ENCODE measurements at regions not wholly inside any gene's neighbourhood (a gene's known extent, or its start where the extent isn't known, plus 50 kb on each side); places are given as distances from the start of the nearest gene placed in this dataset.

DNA sequence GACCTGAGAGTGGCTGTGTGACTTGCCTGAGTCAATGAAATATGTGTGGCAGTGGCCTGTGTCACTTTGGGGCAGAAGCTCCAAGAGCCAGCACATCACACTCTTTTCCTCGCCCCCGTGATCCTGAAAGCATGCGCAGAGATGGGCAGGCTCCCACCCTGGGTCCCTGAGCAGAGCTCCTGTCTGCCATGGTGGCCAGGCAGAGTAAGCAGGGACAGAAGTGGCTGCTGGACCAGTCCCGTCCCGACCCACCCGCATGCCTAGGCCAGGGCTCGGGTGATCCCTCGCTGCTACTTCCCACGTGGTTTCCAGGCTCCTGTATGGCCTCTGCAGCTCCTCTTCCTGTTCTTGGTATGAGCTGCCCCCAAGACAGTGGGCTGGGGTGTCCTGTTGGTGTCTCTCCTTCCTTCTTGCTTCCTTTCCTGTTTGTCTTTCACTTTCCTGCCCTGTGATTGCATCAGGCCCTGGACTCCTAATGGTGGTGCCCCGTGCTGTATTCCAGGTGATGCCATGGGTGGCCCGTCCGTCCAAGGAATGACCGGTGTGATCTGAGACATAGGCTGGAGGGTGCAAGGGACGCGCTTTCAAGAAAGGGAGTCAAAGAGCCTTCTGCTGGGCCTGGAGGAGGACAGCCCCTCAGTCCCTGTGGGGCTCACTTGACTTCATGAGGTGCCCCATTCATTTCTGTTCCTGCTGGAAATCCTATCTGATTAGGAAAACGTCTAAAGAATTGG lies 71.4 kb upstream of the SHH start:
- TF ChIP-seq, protein P1, sequence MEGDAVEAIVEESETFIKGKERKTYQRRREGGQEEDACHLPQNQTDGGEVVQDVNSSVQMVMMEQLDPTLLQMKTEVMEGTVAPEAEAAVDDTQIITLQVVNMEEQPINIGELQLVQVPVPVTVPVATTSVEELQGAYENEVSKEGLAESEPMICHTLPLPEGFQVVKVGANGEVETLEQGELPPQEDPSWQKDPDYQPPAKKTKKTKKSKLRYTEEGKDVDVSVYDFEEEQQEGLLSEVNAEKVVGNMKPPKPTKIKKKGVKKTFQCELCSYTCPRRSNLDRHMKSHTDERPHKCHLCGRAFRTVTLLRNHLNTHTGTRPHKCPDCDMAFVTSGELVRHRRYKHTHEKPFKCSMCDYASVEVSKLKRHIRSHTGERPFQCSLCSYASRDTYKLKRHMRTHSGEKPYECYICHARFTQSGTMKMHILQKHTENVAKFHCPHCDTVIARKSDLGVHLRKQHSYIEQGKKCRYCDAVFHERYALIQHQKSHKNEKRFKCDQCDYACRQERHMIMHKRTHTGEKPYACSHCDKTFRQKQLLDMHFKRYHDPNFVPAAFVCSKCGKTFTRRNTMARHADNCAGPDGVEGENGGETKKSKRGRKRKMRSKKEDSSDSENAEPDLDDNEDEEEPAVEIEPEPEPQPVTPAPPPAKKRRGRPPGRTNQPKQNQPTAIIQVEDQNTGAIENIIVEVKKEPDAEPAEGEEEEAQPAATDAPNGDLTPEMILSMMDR (IDR thresholded peaks at IDR 0.05 in 4 of 5, conservative IDR thresholded peaks at IDR 0.05 in 1 of 5), result no peak
- no peak for TF ChIP-seq POLR2A (IDR thresholded peaks at IDR 0.05)

All from gastrocnemius medialis (tissue), 4 donors.